Activated B cell treated with CpG ODN at 0.5 μM for 24 hours (primary cell): ENCODE measurements at regions not wholly inside any gene's neighbourhood (a gene's known extent, or its start where the extent isn't known, plus 50 kb on each side); places are given as distances from the start of the nearest gene placed in this dataset.

ENCODE experiments used
- ATAC-seq: fragments of 200-7000 bp; cut with Tn5 transposase; one replicate; pipeline ENCODE4 v1.10.0; 2021; ENCODE audit warnings: low read depth, mild to moderate bottlenecking, moderate library complexity
- CTCF ChIA-PET: fragments of 350-600 bp; sonication (Branson Sonifier 250); formaldehyde crosslinking; loops from one replicate; lab custom pipeline; 2021; ENCODE audit warnings: antibody characterized with exemption; lab: Charles Lee
- POLR2A ChIA-PET: fragments of 350-600 bp; sonication (Branson Sonifier 250); formaldehyde crosslinking; loops from one replicate; lab custom pipeline; 2021; ENCODE audit warnings: antibody characterized with exemption; lab: Charles Lee
- DNase-seq: peaks from one replicate; pipeline ENCODE4 v3.0.0; 2022
- H3K27ac Mint-ChIP-seq: one replicate; pipeline ENCODE4 v1.8.0; 2020; ENCODE audit warnings: mixed read lengths
- H3K27me3 Mint-ChIP-seq: one replicate; pipeline ENCODE4 v1.8.0; 2021; ENCODE audit warnings: mixed read lengths
- H3K36me3 Mint-ChIP-seq: one replicate; pipeline ENCODE4 v1.8.0; 2021; ENCODE audit warnings: low read depth, mixed read lengths
- H3K4me1 Mint-ChIP-seq: one replicate; pipeline ENCODE4 v1.8.0; 2021; ENCODE audit warnings: mixed read lengths
- H3K4me3 Mint-ChIP-seq: one replicate; pipeline ENCODE4 v1.8.0; 2020; ENCODE audit warnings: mild to moderate bottlenecking, mixed read lengths
- H3K9me3 Mint-ChIP-seq: one replicate; pipeline ENCODE4 v1.8.0; 2020; ENCODE audit warnings: mixed read lengths
- intact Hi-C: fragments of 100-400 bp; cut with micrococcal nuclease; formaldehyde crosslinking; loops from one replicate; pipeline ENCODE4 v1.15.1; 2024
- TF ChIP-seq, protein P1 (sequence below): fragments of 200-600 bp; IDR thresholded peaks from one replicate; pipeline ENCODE4 v1.8.0; 2022; ENCODE audit warnings: antibody characterized with exemption, mild to moderate bottlenecking

DNA sequence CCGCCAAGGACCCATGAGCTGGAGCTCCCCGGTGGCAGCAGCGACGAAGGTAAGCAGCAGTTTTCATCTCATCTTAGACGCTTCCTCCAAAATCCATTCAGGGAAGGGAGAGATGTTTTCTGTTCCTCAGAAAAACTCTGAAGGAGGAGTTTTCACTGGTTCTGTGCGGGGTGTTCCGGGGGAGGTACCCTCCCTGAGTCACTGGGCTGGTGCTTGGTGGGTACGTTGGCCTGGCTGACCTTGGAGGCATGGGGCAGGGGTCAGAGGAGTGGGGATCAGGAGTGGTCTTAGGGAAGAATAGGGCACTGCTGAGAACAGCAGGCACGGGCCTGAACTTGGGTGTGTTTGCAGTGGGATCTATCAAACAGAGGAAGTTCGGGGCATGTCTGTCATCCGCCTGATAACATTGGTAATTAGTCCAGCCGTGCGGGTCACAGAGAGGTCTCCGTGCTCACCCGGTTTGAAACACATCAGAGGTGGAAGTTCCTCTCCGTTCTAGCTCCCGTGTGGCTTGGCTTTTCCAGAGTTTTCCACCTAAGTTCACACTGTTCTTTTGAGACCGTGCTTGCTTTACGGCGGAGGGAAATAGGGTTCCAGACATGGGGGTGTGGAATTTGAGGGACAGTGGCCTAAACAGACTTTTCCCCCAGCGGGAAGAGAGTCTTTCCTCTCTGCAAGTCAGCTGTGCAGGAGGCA is 59.6 kb upstream of the CIBAR2 start:
- Mint-ChIP-seq H3K9me3 (no peaks in the 10 kb centered on the region), H3K4me1 (peaks cover 1% of the 10 kb centered on the region), H3K27me3 (peaks cover 63% of the 10 kb centered on the region), H3K4me3 (no peak overlapping the region), H3K36me3 (no peaks in the 10 kb centered on the region), H3K27ac (no peak overlapping the region)
- DNase-seq (no peak), ATAC-seq (no peak)
- ChIA-PET CTCF (no interaction called here), POLR2A (no interaction called here)
- intact Hi-C loops = no loop called here
- TF ChIP-seq, protein P1, sequence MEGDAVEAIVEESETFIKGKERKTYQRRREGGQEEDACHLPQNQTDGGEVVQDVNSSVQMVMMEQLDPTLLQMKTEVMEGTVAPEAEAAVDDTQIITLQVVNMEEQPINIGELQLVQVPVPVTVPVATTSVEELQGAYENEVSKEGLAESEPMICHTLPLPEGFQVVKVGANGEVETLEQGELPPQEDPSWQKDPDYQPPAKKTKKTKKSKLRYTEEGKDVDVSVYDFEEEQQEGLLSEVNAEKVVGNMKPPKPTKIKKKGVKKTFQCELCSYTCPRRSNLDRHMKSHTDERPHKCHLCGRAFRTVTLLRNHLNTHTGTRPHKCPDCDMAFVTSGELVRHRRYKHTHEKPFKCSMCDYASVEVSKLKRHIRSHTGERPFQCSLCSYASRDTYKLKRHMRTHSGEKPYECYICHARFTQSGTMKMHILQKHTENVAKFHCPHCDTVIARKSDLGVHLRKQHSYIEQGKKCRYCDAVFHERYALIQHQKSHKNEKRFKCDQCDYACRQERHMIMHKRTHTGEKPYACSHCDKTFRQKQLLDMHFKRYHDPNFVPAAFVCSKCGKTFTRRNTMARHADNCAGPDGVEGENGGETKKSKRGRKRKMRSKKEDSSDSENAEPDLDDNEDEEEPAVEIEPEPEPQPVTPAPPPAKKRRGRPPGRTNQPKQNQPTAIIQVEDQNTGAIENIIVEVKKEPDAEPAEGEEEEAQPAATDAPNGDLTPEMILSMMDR = no peak

DNA sequence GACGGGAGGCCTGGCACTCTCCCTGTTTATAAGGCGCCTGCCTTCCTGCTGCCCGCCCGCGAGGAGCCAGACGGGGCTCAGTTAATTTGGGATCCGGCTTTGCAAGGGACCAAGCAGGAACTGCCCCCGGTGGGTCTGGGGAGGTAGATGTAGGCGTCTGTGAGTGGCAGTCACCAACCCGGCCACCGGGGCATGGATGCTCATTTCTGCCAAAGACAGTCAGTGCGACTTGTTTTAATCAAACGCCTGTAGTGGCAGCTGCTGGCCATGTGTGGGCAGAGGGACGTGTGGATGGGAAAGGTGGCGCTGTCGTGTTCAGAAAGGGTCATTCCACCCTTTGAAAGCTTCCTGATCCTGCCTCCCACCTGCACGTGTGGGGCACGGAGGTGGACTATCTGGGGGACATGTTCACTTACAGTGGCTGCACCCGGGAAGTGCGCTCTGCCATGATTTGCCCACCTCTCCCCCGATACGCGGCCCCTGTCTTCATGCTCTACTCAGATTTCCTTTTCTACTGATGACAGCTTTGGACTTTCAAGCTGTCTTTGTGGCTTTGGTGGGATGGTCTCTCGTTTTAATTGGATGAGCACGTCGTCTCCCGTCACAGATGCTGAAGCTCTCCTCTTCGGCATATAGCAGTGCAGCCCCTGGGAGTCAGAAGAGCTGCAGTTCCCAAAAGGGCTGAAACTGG is 60.3 kb upstream of the CIBAR2 start:
- peaks cover 63% of the 10 kb centered on the region for H3K27me3 Mint-ChIP-seq
- no peak for ATAC-seq
- CTCF ChIA-PET = no interaction called here
- TF ChIP-seq, protein P1 = no peak
- no peak overlapping the region for H3K4me3 Mint-ChIP-seq
- peaks cover 1% of the 10 kb centered on the region for H3K4me1 Mint-ChIP-seq
- POLR2A ChIA-PET = no interaction called here
- no peaks in the 10 kb centered on the region for H3K9me3 Mint-ChIP-seq
- DNase-seq = no peak
- H3K36me3 Mint-ChIP-seq = no peaks in the 10 kb centered on the region
- intact Hi-C loops = no loop called here
- no peak overlapping the region for H3K27ac Mint-ChIP-seq

DNA sequence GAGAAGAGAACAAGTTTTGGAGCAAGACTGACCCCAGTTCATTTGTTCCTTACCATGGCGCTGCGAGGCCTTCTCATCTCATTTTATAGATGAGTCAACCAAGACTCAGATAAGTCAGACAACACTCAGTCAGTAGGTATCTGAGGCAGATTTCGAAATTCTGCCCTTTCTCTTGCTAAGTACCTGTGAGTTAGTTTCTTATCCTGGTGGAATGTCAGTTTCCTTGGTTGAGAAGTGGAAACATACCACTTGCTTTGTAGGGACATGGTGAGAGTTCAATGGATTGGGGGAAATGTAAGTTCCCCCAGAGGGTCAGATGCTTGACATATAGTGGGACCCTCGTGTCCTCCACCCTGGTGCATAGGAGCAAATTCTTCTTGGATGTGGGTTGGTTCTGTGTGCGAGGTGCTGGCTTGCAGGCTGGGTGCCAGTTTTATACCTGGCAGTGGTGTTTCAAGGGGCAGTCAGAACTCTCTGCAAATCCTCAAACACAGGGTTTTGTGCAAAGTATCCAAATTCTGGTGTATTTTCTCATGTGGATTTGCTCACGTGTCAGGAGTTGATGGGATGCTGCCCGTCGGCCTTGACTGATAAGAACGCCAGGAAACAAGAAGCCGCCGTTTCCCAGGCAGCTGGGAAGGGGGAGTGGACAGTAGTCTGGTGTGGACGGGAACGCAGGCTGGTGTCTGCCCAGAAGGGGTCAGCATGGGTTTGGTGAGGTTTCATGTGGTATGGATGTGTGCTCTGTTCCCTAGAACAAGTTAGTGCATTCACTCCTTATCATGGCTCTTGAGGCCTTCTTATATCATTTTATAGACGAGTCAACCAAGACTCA is 61.1 kb upstream of the CIBAR2 start:
- H3K27me3 Mint-ChIP-seq = peaks cover 60% of the 10 kb centered on the region
- CTCF ChIA-PET = no interaction called here
- TF ChIP-seq, protein P1 = no peak
- DNase-seq = no peak
- H3K36me3 Mint-ChIP-seq = no peaks in the 10 kb centered on the region
- ATAC-seq = no peak
- no peaks in the 10 kb centered on the region for H3K9me3 Mint-ChIP-seq
- no peak overlapping the region for H3K4me3 Mint-ChIP-seq
- POLR2A ChIA-PET = no interaction called here
- H3K4me1 Mint-ChIP-seq = peaks cover 1% of the 10 kb centered on the region
- no peak overlapping the region for H3K27ac Mint-ChIP-seq
- intact Hi-C loops = no loop called here

DNA sequence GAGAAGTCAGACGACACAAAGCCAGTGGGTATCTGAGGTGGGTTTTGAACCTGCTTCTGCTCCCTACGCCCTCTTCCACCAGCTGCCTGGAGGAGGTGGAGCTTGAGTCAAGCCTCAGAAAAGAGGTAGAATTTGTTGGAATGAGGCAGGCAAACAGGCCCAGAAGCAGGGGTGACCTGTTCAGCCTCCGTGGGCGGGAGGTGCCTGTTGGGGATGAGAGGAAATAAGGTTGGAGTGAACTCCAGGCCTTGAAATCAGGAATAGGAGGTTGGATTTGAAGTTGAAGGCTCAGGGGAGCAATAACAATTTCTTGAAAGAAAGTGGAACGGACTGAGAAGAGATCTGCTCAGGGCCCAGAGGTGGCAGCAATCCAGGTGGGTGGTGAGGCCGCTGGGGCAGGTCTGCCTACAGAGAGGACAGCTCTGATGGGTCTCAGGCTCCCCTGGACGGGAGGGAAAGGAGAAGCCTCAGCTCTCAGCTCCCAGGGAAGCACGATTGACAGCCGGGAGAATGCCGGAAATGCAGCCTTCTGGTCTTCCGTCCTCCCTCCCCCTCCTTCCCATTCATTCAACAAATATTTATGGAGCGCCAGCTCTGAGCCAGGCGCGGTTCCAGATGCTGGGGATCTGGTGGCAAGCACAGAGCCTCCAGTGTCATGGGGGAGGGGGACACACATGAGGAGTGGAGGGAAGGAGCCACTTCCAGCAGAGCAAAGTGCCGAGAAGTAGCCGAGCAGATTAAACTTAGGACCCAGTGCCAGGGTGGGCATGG is 61.9 kb upstream of the CIBAR2 start:
- peaks cover 58% of the 10 kb centered on the region for H3K27me3 Mint-ChIP-seq
- POLR2A ChIA-PET = no interaction called here
- CTCF ChIA-PET = no interaction called here
- H3K27ac Mint-ChIP-seq = no peak overlapping the region
- intact Hi-C loops = no loop called here
- H3K4me3 Mint-ChIP-seq = no peak overlapping the region
- H3K36me3 Mint-ChIP-seq = no peaks in the 10 kb centered on the region
- H3K9me3 Mint-ChIP-seq = no peaks in the 10 kb centered on the region
- peaks cover 1% of the 10 kb centered on the region for H3K4me1 Mint-ChIP-seq
- DNase-seq (no peak), ATAC-seq (no peak)
- TF ChIP-seq, protein P1 = no peak
